ENCODE measurements at regions not wholly inside any gene's neighbourhood (a gene's known extent, or its start where the extent isn't known, plus 50 kb on each side); places are given as distances from the start of the nearest gene placed in this dataset.
"Not testable (repeated sequence)": the region's sequence is repeated elsewhere in the genome, so short reads cannot be mapped to it uniquely, and the experiment has no call there.

- Histone ChIP-seq H4K20me1 (ENCODE audit: control insufficient read depth, insufficient read depth, low read depth, low read length) (no peaks in the 10 kb centered on the region), H3K9me3 (ENCODE audit: control insufficient read depth, insufficient read depth, low read length) (no peaks in the 10 kb centered on the region), H3K27ac (ENCODE audit: low read depth, low read length) (no peak overlapping the region), H3K27me3 (ENCODE audit: control insufficient read depth, low read length) (peaks cover 4% of the 10 kb centered on the region; the same call in 1 of the 2 replicates), H3K4me1 (ENCODE audit: control insufficient read depth, low read length) (no peaks in the 10 kb centered on the region), H3K9me2 (replicated peaks; ENCODE audit: control insufficient read depth, low read length) (no peaks in the 10 kb centered on the region), H3K4me2 (ENCODE audit: low read length) (no peak overlapping the region), H3K36me3 (ENCODE audit: control insufficient read depth, low read length) (no peaks in the 10 kb centered on the region), H3K79me2 (ENCODE audit: control insufficient read depth, low read length) (no peaks in the 10 kb centered on the region), H3F3A (ENCODE audit: control insufficient read depth, insufficient read depth) (no peaks in the 10 kb centered on the region), H3K4me3 (ENCODE audit: low read length) (no peak overlapping the region)
- no peak for TF ChIP-seq CTCF (IDR thresholded peaks at IDR 0.05; ENCODE audit: low read depth, low read length, poor library complexity, severe bottlenecking)
- TF ChIP-seq EZH2phosphoT487 (IDR thresholded peaks at IDR 0.05; ENCODE audit: borderline replicate concordance, low read length): no peak
Measured at GRCh38 chr1:157347506-157347905, 204.8 kb downstream of the FCRL5 start.

GRCh38 chr1:157337785-157338184 lies 199.6 kb upstream of the ETV3 start:
- H3K27me3 ChIP-seq (ENCODE audit: control insufficient read depth, low read length); H3K9me3 ChIP-seq (ENCODE audit: control insufficient read depth, insufficient read depth, low read length); H3K79me2 ChIP-seq (ENCODE audit: control insufficient read depth, low read length); H3K36me3 ChIP-seq (ENCODE audit: control insufficient read depth, low read length); H3K4me1 ChIP-seq (ENCODE audit: control insufficient read depth, low read length); H3K9me2 ChIP-seq (replicated peaks; ENCODE audit: control insufficient read depth, low read length); H3F3A ChIP-seq (ENCODE audit: control insufficient read depth, insufficient read depth); H3K27ac ChIP-seq (ENCODE audit: low read depth, low read length); H4K20me1 ChIP-seq (ENCODE audit: control insufficient read depth, insufficient read depth, low read depth, low read length); H3K4me3 ChIP-seq (ENCODE audit: low read length); H3K4me2 ChIP-seq (ENCODE audit: low read length): not testable (repeated sequence)

GRCh38 chr1:157335056-157335455 lies 196.9 kb upstream of the ETV3 start:
- Histone ChIP-seq H3F3A (ENCODE audit: control insufficient read depth, insufficient read depth) (no peaks in the 10 kb centered on the region), H3K4me1 (ENCODE audit: control insufficient read depth, low read length) (no peaks in the 10 kb centered on the region), H3K36me3 (ENCODE audit: control insufficient read depth, low read length) (no peaks in the 10 kb centered on the region), H3K4me2 (ENCODE audit: low read length) (no peak overlapping the region), H3K9me3 (ENCODE audit: control insufficient read depth, insufficient read depth, low read length) (0 out of 2 replicates have a peak, but pooled peaks cover 2% of the 10 kb centered on the region), H3K9me2 (replicated peaks; ENCODE audit: control insufficient read depth, low read length) (no peaks in the 10 kb centered on the region), H3K79me2 (ENCODE audit: control insufficient read depth, low read length) (no peaks in the 10 kb centered on the region), H3K27me3 (ENCODE audit: control insufficient read depth, low read length) (peaks cover 10% of the 10 kb centered on the region), H3K27ac (ENCODE audit: low read depth, low read length) (no peak overlapping the region), H4K20me1 (ENCODE audit: control insufficient read depth, insufficient read depth, low read depth, low read length) (no peaks in the 10 kb centered on the region), H3K4me3 (ENCODE audit: low read length) (no peak overlapping the region)
- TF ChIP-seq CTCF (IDR thresholded peaks at IDR 0.05; ENCODE audit: low read depth, low read length, poor library complexity, severe bottlenecking) (no peak), EZH2phosphoT487 (IDR thresholded peaks at IDR 0.05; ENCODE audit: borderline replicate concordance, low read length) (no peak)

- H3K4me1 ChIP-seq (ENCODE audit: control insufficient read depth, low read length): no peaks in the 10 kb centered on the region
- no peaks in the 10 kb centered on the region for H3K9me2 ChIP-seq (replicated peaks; ENCODE audit: control insufficient read depth, low read length)
- H3K27me3 ChIP-seq (ENCODE audit: control insufficient read depth, low read length): peaks cover 10% of the 10 kb centered on the region
- TF ChIP-seq CTCF (IDR thresholded peaks at IDR 0.05; ENCODE audit: low read depth, low read length, poor library complexity, severe bottlenecking): no peak
- TF ChIP-seq EZH2phosphoT487 (IDR thresholded peaks at IDR 0.05; ENCODE audit: borderline replicate concordance, low read length): no peak
- no peaks in the 10 kb centered on the region for H3F3A ChIP-seq (ENCODE audit: control insufficient read depth, insufficient read depth)
- H3K4me2 ChIP-seq (ENCODE audit: low read length): no peak overlapping the region
- 0 out of 2 replicates have a peak, but pooled peaks cover 2% of the 10 kb centered on the region for H3K9me3 ChIP-seq (ENCODE audit: control insufficient read depth, insufficient read depth, low read length)
- no peaks in the 10 kb centered on the region for H3K79me2 ChIP-seq (ENCODE audit: control insufficient read depth, low read length)
- H3K4me3 ChIP-seq (ENCODE audit: low read length): no peak overlapping the region
- no peaks in the 10 kb centered on the region for H3K36me3 ChIP-seq (ENCODE audit: control insufficient read depth, low read length)
- H4K20me1 ChIP-seq (ENCODE audit: control insufficient read depth, insufficient read depth, low read depth, low read length): no peaks in the 10 kb centered on the region
- no peak overlapping the region for H3K27ac ChIP-seq (ENCODE audit: low read depth, low read length)
Measured at GRCh38 chr1:157334041-157334440, 195.8 kb upstream of the ETV3 start.

GRCh38 chr1:157330177-157330576 lies 192.0 kb upstream of the ETV3 start:
- H3K4me3 ChIP-seq (ENCODE audit: low read length); H3F3A ChIP-seq (ENCODE audit: control insufficient read depth, insufficient read depth); H3K79me2 ChIP-seq (ENCODE audit: control insufficient read depth, low read length); H4K20me1 ChIP-seq (ENCODE audit: control insufficient read depth, insufficient read depth, low read depth, low read length); H3K4me2 ChIP-seq (ENCODE audit: low read length); H3K9me3 ChIP-seq (ENCODE audit: control insufficient read depth, insufficient read depth, low read length); H3K36me3 ChIP-seq (ENCODE audit: control insufficient read depth, low read length); H3K4me1 ChIP-seq (ENCODE audit: control insufficient read depth, low read length); H3K27ac ChIP-seq (ENCODE audit: low read depth, low read length); H3K9me2 ChIP-seq (replicated peaks; ENCODE audit: control insufficient read depth, low read length): not testable (repeated sequence)
- H3K27me3 ChIP-seq (ENCODE audit: control insufficient read depth, low read length): peaks cover 18% of the 10 kb centered on the region

GRCh38 chr1:157328120-157328519 lies 189.9 kb upstream of the ETV3 start:
- not testable (repeated sequence) for H3K4me2 ChIP-seq (ENCODE audit: low read length); H3K36me3 ChIP-seq (ENCODE audit: control insufficient read depth, low read length); H3K79me2 ChIP-seq (ENCODE audit: control insufficient read depth, low read length); H3K27ac ChIP-seq (ENCODE audit: low read depth, low read length); H4K20me1 ChIP-seq (ENCODE audit: control insufficient read depth, insufficient read depth, low read depth, low read length); H3K4me1 ChIP-seq (ENCODE audit: control insufficient read depth, low read length); H3F3A ChIP-seq (ENCODE audit: control insufficient read depth, insufficient read depth); H3K9me2 ChIP-seq (replicated peaks; ENCODE audit: control insufficient read depth, low read length); H3K4me3 ChIP-seq (ENCODE audit: low read length); H3K9me3 ChIP-seq (ENCODE audit: control insufficient read depth, insufficient read depth, low read length)
- peaks cover 26% of the 10 kb centered on the region for H3K27me3 ChIP-seq (ENCODE audit: control insufficient read depth, low read length)
